Loucy (cell line): ENCODE measurements at regions not wholly inside any gene's neighbourhood (a gene's known extent, or its start where the extent isn't known, plus 50 kb on each side); places are given as distances from the start of the nearest gene placed in this dataset.

Experiments
- CTCF ChIP-seq: fragments of 200-600 bp; sonication (generic); conservative IDR thresholded peaks from 2 replicates; pipeline ENCODE4 v1.5.1; 2014; ENCODE audit warnings: mild to moderate bottlenecking, antibody characterized with exemption, low read length
- EZH2phosphoT487 ChIP-seq: fragments of 200-600 bp; IDR thresholded peaks from 2 replicates; pipeline ENCODE4 v1.6.1; 2018; ENCODE audit warnings: antibody characterized with exemption, mild to moderate bottlenecking, moderate library complexity, borderline replicate concordance

GRCh38 chr10:10338339-10338738 lies 679.3 kb upstream of the CELF2 start:
- no peak for TF ChIP-seq CTCF
- TF ChIP-seq EZH2phosphoT487 = no peak
